Mesothelial cell of epicardium (in vitro differentiated cells): ENCODE measurements at regions not wholly inside any gene's neighbourhood (a gene's known extent, or its start where the extent isn't known, plus 50 kb on each side); places are given as distances from the start of the nearest gene placed in this dataset.

ENCODE experiments used
- DNase-seq, 2 experiments: peaks; one replicate each; pipeline ENCODE4 v3.0.0; 2021; ENCODE audit warnings: low spot score in 2 of 2; ENCODE audit not compliant: unreplicated experiment in 2 of 2
- H3K27ac Mint-ChIP-seq: 2 replicates; pipeline ENCODE4 v1.8.0; 2021; ENCODE audit warnings: mixed read lengths
- H3K27me3 Mint-ChIP-seq: 2 replicates; pipeline ENCODE4 v1.8.0; 2021; ENCODE audit warnings: low read depth, mixed read lengths
- H3K36me3 Mint-ChIP-seq: 2 replicates; pipeline ENCODE4 v1.8.0; 2021; ENCODE audit warnings: mixed read lengths
- H3K4me1 Mint-ChIP-seq: 2 replicates; pipeline ENCODE4 v1.8.0; 2021; ENCODE audit warnings: mixed read lengths
- H3K4me3 Mint-ChIP-seq: 2 replicates; pipeline ENCODE4 v1.8.0; 2021; ENCODE audit warnings: mild to moderate bottlenecking, moderate library complexity, mixed read lengths
- H3K9me3 Mint-ChIP-seq: 2 replicates; pipeline ENCODE4 v1.8.0; 2021; ENCODE audit warnings: mixed read lengths
- CTCF ChIP-seq: fragments of 200-600 bp; sonication (generic); IDR thresholded peaks from one replicate; pipeline ENCODE4 v1.5.0; 2021; ENCODE audit warnings: antibody characterized with exemption; ENCODE audit not compliant: unreplicated experiment

- H3K4me1 Mint-ChIP-seq: no peaks in the 10 kb centered on the region
- no peaks in the 10 kb centered on the region for H3K27me3 Mint-ChIP-seq
- TF ChIP-seq CTCF: no peak
- H3K27ac Mint-ChIP-seq: no peak overlapping the region
- H3K4me3 Mint-ChIP-seq: no peak overlapping the region
- H3K36me3 Mint-ChIP-seq: no peaks in the 10 kb centered on the region
- DNase-seq: no peak
- H3K9me3 Mint-ChIP-seq: no peaks in the 10 kb centered on the region
Observed at GRCh38 chr5:30765706-30766105, 427.8 kb upstream of the CDH6 start.

GRCh38 chr5:30765227-30765626 is 428.3 kb upstream of the CDH6 start:
- Mint-ChIP-seq H3K27ac (no peak overlapping the region), H3K4me3 (no peak overlapping the region), H3K9me3 (no peaks in the 10 kb centered on the region), H3K36me3 (no peaks in the 10 kb centered on the region), H3K4me1 (no peaks in the 10 kb centered on the region), H3K27me3 (no peaks in the 10 kb centered on the region)
- TF ChIP-seq CTCF: no peak
- DNase-seq: no peak

- Mint-ChIP-seq H3K4me1 (no peaks in the 10 kb centered on the region), H3K36me3 (no peaks in the 10 kb centered on the region), H3K27ac (no peak overlapping the region), H3K27me3 (no peaks in the 10 kb centered on the region), H3K4me3 (no peak overlapping the region), H3K9me3 (peaks cover 4% of the 10 kb centered on the region)
- no peak for TF ChIP-seq CTCF
- DNase-seq: no peak
Observed at GRCh38 chr5:30764704-30765103, 428.8 kb upstream of the CDH6 start.

- TF ChIP-seq CTCF: no peak
- Mint-ChIP-seq H3K27ac (no peak overlapping the region), H3K27me3 (no peaks in the 10 kb centered on the region)
Observed at GRCh38 chr5:30759731-30760130, 433.8 kb upstream of the CDH6 start.

GRCh38 chr5:30752015-30752414 is 441.5 kb upstream of the CDH6 start:
- H3K9me3 Mint-ChIP-seq: peaks cover 8% of the 10 kb centered on the region
- H3K4me3 Mint-ChIP-seq: no peak overlapping the region
- DNase-seq: no peak
- H3K36me3 Mint-ChIP-seq: no peaks in the 10 kb centered on the region
- TF ChIP-seq CTCF: no peak
- no peaks in the 10 kb centered on the region for H3K27me3 Mint-ChIP-seq
- H3K4me1 Mint-ChIP-seq: no peaks in the 10 kb centered on the region
- no peak overlapping the region for H3K27ac Mint-ChIP-seq

More at GRCh38 chr5:30759731-30760130, 433.8 kb upstream of the CDH6 start:
- DNase-seq: no peak
- H3K4me1 Mint-ChIP-seq: no peaks in the 10 kb centered on the region
- no peak overlapping the region for H3K4me3 Mint-ChIP-seq
- no peaks in the 10 kb centered on the region for H3K36me3 Mint-ChIP-seq
- H3K9me3 Mint-ChIP-seq: peaks cover 17% of the 10 kb centered on the region

GRCh38 chr5:30749971-30750370 is 443.5 kb upstream of the CDH6 start:
- no peak for TF ChIP-seq CTCF
- Mint-ChIP-seq H3K36me3 (no peaks in the 10 kb centered on the region), H3K4me3 (no peak overlapping the region), H3K27me3 (no peaks in the 10 kb centered on the region), H3K27ac (no peak overlapping the region), H3K9me3 (peaks cover 8% of the 10 kb centered on the region), H3K4me1 (no peaks in the 10 kb centered on the region)
- DNase-seq: no peak
